NCI-H2196 treated with DMSO at 0.1 percent for 48 hours (cell line): ENCODE measurements at regions not wholly inside any gene's neighbourhood (a gene's known extent, or its start where the extent isn't known, plus 50 kb on each side); places are given as distances from the start of the nearest gene placed in this dataset.
"Not testable (repeated sequence)": the region's sequence is repeated elsewhere in the genome, so short reads cannot be mapped to it uniquely, and the experiment has no call there.

Experiments
- DNase-seq: peaks from one replicate; lab custom pipeline; 2025; ENCODE audit not compliant: unreplicated experiment; lab: John Stamatoyannopoulos, UW

DNA sequence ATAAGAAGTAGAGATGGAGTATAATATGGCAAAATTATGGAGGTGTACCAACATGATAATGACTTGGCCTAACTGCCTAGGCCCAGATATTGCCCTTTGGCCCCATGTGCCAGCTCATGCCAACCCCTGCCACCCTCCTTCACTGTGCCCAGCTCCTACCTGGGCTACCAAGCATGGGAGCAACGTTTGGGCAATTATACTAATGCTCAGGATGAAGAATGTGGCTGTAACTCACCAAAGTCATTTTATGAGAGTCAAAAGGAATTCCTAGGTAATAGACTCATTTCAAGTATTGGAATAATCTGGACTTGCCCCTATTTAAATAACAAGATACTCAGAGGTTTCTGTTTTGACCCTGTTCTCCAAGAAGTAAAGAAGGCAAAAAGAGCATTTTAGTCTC lies 240.2 kb upstream of the IL12A start:
- no peak for DNase-seq

GRCh38 chr3:159749406-159749805 lies 239.2 kb upstream of the IL12A start:
- DNase-seq: no peak

DNA sequence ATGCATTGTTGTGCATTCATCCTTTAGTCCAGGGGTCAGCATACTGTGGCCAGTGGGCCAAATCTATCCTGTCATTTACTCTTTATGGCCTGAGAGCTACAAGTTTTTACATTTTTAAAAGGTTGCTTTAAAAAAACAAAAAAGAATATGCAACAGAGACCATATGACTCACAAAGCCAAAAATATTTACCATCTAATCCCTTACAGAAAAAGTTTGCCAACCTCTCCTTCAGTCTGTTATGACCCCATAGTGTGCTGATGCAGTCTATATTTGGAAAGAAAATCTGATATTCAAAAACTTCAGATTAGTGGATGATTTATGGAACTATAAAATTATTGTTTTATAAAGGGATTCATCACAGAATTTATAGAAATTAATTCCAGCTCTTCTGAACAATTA lies 237.5 kb upstream of the IL12A start:
- no peak for DNase-seq

DNA sequence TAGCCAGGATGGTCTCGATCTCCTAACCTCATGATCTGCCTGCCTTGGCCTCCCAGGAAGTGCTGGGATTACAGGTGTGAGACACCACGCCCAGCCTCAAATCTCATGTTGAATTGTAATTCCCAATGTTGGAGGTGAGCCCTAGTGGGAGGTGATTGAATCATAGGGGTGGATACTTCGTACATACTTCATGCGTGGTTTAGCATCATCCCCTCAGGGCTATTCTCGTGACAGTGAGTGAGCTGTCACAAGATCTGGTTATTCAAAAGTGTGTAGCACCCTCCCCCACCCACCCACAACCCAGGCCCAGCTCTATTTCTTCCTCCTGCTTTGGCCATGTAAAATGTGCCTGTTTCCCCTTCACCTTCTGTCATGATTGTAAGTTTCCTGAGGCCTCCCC lies 236.9 kb upstream of the IL12A start:
- no peak for DNase-seq

GRCh38 chr3:159756279-159757207 lies 232.1 kb upstream of the IL12A start:
- DNase-seq: not testable (repeated sequence)

DNA sequence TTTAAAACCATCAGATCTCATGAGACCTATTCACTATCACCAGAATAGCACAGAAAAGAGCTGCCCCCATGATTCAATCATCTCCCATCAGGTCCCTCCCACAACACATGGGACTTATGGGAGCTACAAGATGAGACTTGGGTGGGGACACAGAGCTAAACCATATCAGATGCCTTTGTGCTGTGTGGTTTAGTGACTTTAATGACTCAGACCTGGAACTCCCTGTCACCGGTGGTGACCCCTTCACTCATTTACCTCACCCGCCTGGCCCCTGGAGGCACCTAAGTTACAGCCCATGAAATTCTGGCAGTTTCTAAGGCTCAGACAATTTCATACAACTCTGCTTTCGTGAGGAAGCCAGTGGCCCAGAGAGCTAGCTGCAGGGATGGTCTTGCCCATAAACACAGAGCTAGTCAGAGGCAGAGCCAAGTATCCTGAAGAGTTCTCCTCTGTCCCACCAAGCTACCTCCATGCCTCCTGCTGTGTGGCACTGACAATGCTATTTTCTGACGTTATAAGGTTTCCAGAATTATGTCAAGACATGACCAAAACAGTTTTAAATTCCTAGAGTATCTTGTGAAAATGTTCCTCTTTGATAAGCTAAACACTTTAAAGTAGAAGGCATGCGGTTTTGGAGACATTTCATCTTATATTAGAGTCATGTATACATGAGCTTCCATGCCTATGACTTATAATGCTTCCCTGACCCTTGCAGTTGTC lies 231.1 kb upstream of the IL12A start:
- no peak for DNase-seq

GRCh38 chr3:159760046-159760445 lies 228.6 kb upstream of the IL12A start:
- no peak for DNase-seq

GRCh38 chr3:159761369-159761768 lies 227.3 kb upstream of the IL12A start:
- peak; percentile 23 for DNase-seq

GRCh38 chr3:159761848-159762635 lies 226.6 kb upstream of the IL12A start:
- DNase-seq: no peak

DNA sequence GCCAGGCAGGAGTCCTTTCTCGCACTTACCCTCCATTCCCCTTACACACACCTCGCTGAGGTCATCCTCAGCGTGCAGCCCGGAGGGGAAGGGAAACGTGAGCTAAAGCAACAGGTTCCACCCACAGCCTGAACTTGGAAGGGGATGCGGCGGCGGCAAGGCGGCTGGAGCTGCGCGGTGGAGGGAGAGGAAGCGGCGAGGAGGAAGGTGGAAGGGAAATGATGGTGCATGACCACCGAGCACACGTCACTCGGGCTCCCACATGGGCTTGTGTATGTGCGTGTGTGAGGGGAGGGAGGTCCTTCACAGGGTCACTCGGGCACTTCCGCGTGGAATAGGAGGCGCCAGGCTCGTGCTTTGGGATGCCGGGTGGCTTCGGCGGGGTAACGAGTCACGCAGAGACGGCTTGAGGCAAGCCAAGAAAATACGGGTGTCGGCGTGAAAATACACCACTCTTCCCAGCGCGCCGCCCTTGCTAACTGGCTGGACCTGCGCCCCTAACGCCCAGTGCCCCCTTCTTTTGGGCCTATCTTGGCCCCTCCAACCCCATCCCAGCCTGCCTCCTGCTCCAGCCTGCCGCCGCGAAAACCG lies 225.5 kb upstream of the IL12A start:
- DNase-seq: peak; percentile 67

DNA sequence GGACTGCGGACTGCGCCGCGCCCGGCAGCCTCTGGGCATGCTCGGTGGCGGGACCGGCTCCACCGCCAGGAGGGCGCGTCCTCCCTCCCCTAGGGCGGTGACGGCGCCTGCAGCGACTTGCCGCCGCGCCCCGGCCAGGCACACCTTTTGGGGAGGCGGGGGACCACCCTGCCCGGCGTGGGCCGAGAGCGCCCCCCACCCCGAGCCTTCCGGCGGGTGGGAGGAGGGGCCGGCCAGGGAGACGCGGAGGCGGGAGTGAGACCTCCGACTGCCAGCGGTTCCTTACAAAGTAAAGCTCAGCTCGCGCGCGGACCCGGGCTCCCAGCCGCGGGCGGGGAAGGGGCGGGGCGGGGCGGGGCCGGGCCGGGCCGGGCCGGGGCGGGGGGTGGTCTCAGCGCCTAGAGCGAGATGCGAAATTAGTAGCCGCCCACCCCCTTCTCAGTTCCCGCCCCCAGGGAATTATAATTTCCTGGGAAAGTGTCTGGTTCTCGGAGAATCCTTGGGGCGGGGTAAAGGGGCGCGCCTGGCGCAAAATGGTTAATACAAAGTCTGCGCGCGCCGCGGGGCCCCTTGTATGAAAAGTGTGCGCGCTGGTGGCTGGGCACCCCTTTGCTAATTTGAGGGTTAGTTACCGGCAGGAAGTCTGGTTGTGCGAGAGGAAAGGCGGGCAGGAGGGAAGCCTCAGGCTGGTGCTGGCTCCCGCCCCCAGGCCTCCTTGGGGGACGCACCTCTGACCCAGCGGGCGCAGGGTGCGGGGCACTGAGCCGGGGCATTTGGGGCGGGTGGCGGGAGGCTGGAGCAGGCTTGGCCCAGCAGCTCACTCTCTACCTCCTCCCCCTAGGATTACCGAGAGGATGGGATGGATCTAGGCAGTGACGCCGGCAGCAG lies 224.8 kb upstream of the IL12A start:
- DNase-seq: peak; percentile 92

DNA sequence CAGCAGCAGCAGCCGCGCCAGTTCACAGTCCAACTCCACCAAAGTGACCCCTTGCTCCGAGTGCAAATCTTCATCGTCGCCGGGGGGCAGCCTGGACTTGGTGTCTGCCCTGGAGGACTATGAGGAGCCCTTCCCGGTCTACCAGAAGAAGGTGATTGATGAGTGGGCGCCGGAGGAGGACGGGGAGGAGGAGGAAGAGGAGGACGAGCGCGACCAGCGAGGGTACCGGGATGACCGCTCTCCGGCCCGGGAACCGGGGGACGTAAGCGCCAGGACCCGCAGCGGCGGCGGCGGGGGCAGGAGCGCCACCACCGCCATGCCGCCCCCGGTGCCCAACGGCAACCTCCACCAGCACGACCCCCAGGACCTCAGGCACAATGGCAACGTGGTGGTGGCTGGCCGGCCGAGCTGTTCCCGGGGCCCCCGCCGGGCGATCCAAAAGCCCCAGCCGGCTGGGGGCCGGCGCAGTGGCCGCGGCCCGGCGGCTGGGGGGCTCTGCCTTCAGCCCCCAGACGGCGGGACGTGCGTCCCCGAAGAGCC lies 224.1 kb upstream of the IL12A start:
- DNase-seq: no peak

- peak; percentile 76 for DNase-seq
Observed at GRCh38 chr3:159765030-159765859, 223.4 kb upstream of the IL12A start.

DNA sequence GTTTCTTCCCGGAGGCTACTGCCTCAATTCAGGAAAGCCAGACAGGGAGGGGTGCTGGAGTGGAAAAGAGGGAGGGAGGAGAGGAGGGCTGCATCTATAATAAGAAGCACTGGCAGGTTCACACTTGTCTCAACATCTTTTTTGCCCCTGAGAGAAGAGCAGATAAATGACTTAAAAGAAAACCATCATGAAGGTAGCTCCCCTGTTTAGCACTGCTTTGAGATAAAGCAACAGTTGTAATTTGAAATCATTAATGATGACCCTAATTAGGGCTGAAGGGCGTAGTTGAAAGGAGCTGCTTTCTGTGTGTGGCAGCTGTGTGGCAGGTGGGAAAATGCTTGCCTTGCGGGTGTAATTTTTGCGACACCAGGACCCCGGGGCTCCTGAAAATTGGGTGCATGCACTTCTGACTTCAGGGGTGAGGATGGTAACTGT lies 222.8 kb upstream of the IL12A start:
- DNase-seq: no peak

DNA sequence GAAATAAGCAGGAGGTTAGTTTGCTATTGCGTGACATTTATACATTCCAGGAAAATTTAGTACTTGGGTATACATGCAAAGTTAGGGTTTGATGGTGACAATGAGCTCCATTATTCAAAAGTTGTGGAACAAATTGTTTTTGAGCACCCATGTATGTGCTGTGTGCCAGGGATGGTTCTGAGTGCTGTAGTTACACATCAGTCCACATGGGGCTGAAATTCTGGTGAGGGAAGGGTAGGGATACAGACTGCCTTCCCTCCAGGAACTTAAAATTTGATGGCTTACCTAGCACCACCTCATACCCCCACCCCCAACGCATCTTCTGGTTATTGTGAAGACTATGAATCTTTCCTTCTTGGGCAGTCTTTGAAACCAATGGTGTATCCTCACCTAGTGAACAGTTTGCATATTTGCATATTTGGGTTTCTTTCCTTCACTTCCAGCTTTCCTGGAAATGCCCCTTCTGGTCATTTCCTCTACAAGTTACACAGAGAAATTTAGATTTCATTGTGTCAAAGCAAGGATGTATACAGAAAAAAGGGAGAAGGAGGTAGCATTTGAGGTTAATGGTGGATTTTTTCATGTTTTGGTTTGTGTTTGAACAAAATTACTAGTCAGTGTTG lies 222.0 kb upstream of the IL12A start:
- DNase-seq: peak; percentile 20

- no peak for DNase-seq
Observed at GRCh38 chr3:159770998-159771397, 217.6 kb upstream of the IL12A start.

GRCh38 chr3:159771865-159772611 lies 216.6 kb upstream of the IL12A start:
- DNase-seq: no peak

- DNase-seq: no peak
Observed at GRCh38 chr3:159773706-159774105, 214.9 kb upstream of the IL12A start.
